H9 (cell line): ENCODE measurements at regions not wholly inside any gene's neighbourhood (a gene's known extent, or its start where the extent isn't known, plus 50 kb on each side); places are given as distances from the start of the nearest gene placed in this dataset.

ENCODE experiments used
- DNase-seq: peaks from one replicate; pipeline ENCODE4 v3.0.0-alpha.2; 2017
- H2AFZ ChIP-seq: one replicate; pipeline ENCODE4 v1.6.1; 2013; ENCODE audit warnings: mild to moderate bottlenecking, low read length, control low read depth, moderate library complexity
- H2AK5ac ChIP-seq: 2 replicates; pipeline ENCODE4 v1.6.1; 2013; ENCODE audit warnings: low read length, control low read depth, mixed read lengths; ENCODE audit not compliant: insufficient read length
- H2BK120ac ChIP-seq: one replicate; pipeline ENCODE4 v1.6.1; 2013; ENCODE audit warnings: low read depth, mild to moderate bottlenecking, low read length, control low read depth, inconsistent platforms; ENCODE audit not compliant: poor library complexity, severe bottlenecking
- H2BK12ac ChIP-seq: 2 replicates; pipeline ENCODE4 v1.6.1; 2013; ENCODE audit warnings: low read length, control low read depth, mixed read lengths, low read depth; ENCODE audit not compliant: insufficient read length
- H2BK15ac ChIP-seq: 2 replicates; pipeline ENCODE4 v1.6.1; 2013; ENCODE audit warnings: low read depth, low read length, control low read depth
- H2BK20ac ChIP-seq: one replicate; pipeline ENCODE4 v1.6.1; 2013; ENCODE audit warnings: low read depth, mild to moderate bottlenecking, low read length, control low read depth, inconsistent platforms; ENCODE audit not compliant: poor library complexity, severe bottlenecking
- H2BK5ac ChIP-seq: 2 replicates; pipeline ENCODE4 v1.6.1; 2013; ENCODE audit warnings: low read length, control low read depth, mixed read lengths; ENCODE audit not compliant: insufficient read length
- H3K14ac ChIP-seq: 2 replicates; pipeline ENCODE4 v1.6.1; 2013; ENCODE audit warnings: low read length, control low read depth; ENCODE audit not compliant: insufficient read depth
- H3K18ac ChIP-seq: 2 replicates; pipeline ENCODE4 v1.6.1; 2013; ENCODE audit warnings: low read depth, mild to moderate bottlenecking, mixed read lengths, low read length, control low read depth; ENCODE audit not compliant: insufficient read length
- H3K23ac ChIP-seq: 2 replicates; pipeline ENCODE4 v1.6.1; 2013; ENCODE audit warnings: low read length, control low read depth, mixed read lengths, low read depth; ENCODE audit not compliant: insufficient read length
- H3K23me2 ChIP-seq: 2 replicates; pipeline ENCODE4 v1.6.1; 2013; ENCODE audit warnings: low read depth, mild to moderate bottlenecking, mixed read lengths, low read length, control low read depth; ENCODE audit not compliant: insufficient read length, poor library complexity, severe bottlenecking
- H3K27ac ChIP-seq: 2 replicates; pipeline ENCODE4 v1.5.1; 2013; ENCODE audit warnings: low read length, control low read depth, mixed read lengths, low read depth; ENCODE audit not compliant: insufficient read length
- H3K27me3 ChIP-seq: 2 replicates; pipeline ENCODE4 v1.6.1; 2013; ENCODE audit warnings: low read length, control low read depth, inconsistent platforms; ENCODE audit not compliant: insufficient read depth
- H3K4ac ChIP-seq: 2 replicates; pipeline ENCODE4 v1.6.1; 2013; ENCODE audit warnings: low read depth, mild to moderate bottlenecking, control low read depth, inconsistent platforms, low read length, moderate library complexity
- H3K4me1 ChIP-seq: 2 replicates; pipeline ENCODE4 v1.6.1; 2013; ENCODE audit warnings: low read length, control low read depth, inconsistent platforms; ENCODE audit not compliant: insufficient read depth
- H3K4me2 ChIP-seq: 2 replicates; pipeline ENCODE4 v1.6.1; 2013; ENCODE audit warnings: low read length, control low read depth, mixed read lengths; ENCODE audit not compliant: insufficient read length, insufficient read depth
- H3K56ac ChIP-seq: 2 replicates; pipeline ENCODE4 v1.6.1; 2013; ENCODE audit warnings: low read depth, mild to moderate bottlenecking, mixed read lengths, low read length, control low read depth; ENCODE audit not compliant: insufficient read length
- H3K79me1 ChIP-seq: 2 replicates; pipeline ENCODE4 v1.6.1; 2013; ENCODE audit warnings: low read depth, mild to moderate bottlenecking, moderate library complexity, low read length, control low read depth, inconsistent platforms; ENCODE audit not compliant: insufficient read depth, poor library complexity, severe bottlenecking
- H3K79me2 ChIP-seq: 2 replicates; pipeline ENCODE4 v1.6.1; 2013; ENCODE audit warnings: low read length, control low read depth, inconsistent platforms; ENCODE audit not compliant: insufficient read depth
- H3K9ac ChIP-seq: 2 replicates; pipeline ENCODE4 v1.6.1; 2013; ENCODE audit warnings: low read length, control low read depth, mixed read lengths; ENCODE audit not compliant: insufficient read length; ENCODE audit errors: extremely low read depth
- H3K9me3 ChIP-seq: one replicate; pipeline ENCODE4 v1.6.1; 2013; ENCODE audit warnings: low read depth, low read length, inconsistent platforms; ENCODE audit not compliant: control insufficient read depth
- H3T11ph ChIP-seq: one replicate; pipeline ENCODE4 v1.6.1; 2013; ENCODE audit warnings: mild to moderate bottlenecking, low read length, control low read depth, inconsistent platforms
- H4K20me1 ChIP-seq: one replicate; pipeline ENCODE4 v1.6.1; 2013; ENCODE audit not compliant: control insufficient read depth, insufficient read length, insufficient read depth
- H4K5ac ChIP-seq: 2 replicates; pipeline ENCODE4 v1.6.1; 2013; ENCODE audit warnings: low read depth, mild to moderate bottlenecking, mixed read lengths, low read length, control low read depth; ENCODE audit not compliant: insufficient read length
- H4K8ac ChIP-seq: replicated peaks from 2 replicates; pipeline ENCODE4 v1.6.1; 2013; ENCODE audit warnings: low read length, control low read depth, mixed read lengths, low read depth; ENCODE audit not compliant: insufficient read length
- H4K91ac ChIP-seq: 2 replicates; pipeline ENCODE4 v1.6.1; 2013; ENCODE audit warnings: low read depth, mild to moderate bottlenecking, moderate library complexity, mixed read lengths, low read length, control low read depth; ENCODE audit not compliant: insufficient read length
- H3K27ac Mint-ChIP-seq, 3 experiments: 2 replicates in 2 of 3; 3 replicates in 1 of 3; pipeline ENCODE4 v1.8.0; 2020 to 2021; ENCODE audit warnings: mixed read lengths in 3 of 3, mild to moderate bottlenecking in 1 of 3, moderate library complexity in 1 of 3
- H3K27me3 Mint-ChIP-seq: 2 replicates; pipeline ENCODE4 v1.8.0; 2021; ENCODE audit warnings: low read depth, mild to moderate bottlenecking, moderate library complexity, mixed read lengths
- H3K36me3 Mint-ChIP-seq, 3 experiments: 2 replicates in 2 of 3; 3 replicates in 1 of 3; pipeline ENCODE4 v1.8.0; 2020 to 2021; ENCODE audit warnings: low read depth in 3 of 3, mixed read lengths in 3 of 3; ENCODE audit not compliant: insufficient read depth in 1 of 3
- H3K4me1 Mint-ChIP-seq, 2 experiments: 2 replicates each; pipeline ENCODE4 v1.8.0; 2020; ENCODE audit warnings: mixed read lengths in 2 of 2
- H3K4me3 Mint-ChIP-seq, 2 experiments: 2 replicates in 1 of 2; 3 replicates in 1 of 2; pipeline ENCODE4 v1.8.0; 2020 to 2021; ENCODE audit warnings: mild to moderate bottlenecking in 2 of 2, mixed read lengths in 2 of 2, moderate library complexity in 1 of 2
- H3K9me3 Mint-ChIP-seq, 2 experiments: 2 replicates in 1 of 2; 3 replicates in 1 of 2; pipeline ENCODE4 v1.8.0; 2020; ENCODE audit warnings: mild to moderate bottlenecking in 2 of 2, mixed read lengths in 2 of 2, moderate library complexity in 1 of 2
- WGBS: extraction: QIAGEN DNeasy Blood & Tissue Kit; methylation state at CpG from one replicate; pipeline ENCODE4 v1.1.7; 2013; ENCODE audit warnings: missing lambda C conversion rate, low lambda C conversion rate, mixed read lengths; ENCODE audit not compliant: insufficient read length; ENCODE audit errors: extremely low coverage; 5-methylcytosine and 5-hydroxymethylcytosine counted together
- TF ChIP-seq, protein P1 (sequence below): fragments of 200-600 bp; sonication (generic); conservative IDR thresholded peaks from 3 replicates; pipeline ENCODE4 v1.8.0; 2021; ENCODE audit warnings: antibody characterized with exemption, mild to moderate bottlenecking

DNA sequence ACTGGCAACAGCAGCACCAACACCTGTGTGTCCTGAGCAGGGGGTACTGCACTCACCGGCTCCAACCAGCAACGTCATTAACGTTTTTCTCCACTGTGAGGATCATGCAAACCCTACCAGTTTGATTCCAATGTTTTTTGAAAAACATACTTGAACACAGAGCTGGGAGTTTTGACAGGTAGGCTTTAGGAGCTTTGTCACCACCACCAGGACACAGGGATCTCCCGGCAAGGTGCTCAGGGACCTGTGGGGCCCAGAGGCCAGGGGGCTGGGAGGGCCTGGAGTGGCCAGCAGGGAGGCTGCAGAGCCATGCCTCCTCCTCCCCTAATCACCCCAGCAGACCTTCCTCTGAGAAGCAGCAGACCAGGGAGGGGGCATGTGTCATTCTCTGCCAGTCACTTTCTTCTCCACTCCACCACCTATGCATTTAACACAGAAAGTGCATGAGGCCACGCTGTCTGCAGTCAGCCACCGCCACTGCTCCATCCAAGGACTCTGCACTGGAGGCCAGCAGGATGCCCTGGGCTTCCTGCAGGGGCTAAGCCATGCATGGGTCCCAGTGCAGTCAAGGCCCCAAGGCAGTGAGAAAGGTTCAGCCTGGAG is 768.2 kb downstream of the KCNJ18 start:
- Mint-ChIP-seq H3K27ac (no peak overlapping the region), H3K36me3 (peaks cover 17 to 44% (median 22%) of the 10 kb centered on the region in 3 experiments), H3K27me3 (peaks cover 1% of the 10 kb centered on the region), H3K4me1 (no peaks in the 10 kb centered on the region), H3K9me3 (peaks cover 93 to 98% of the 10 kb centered on the region in 2 experiments), H3K4me3 (no peak overlapping the region)
- Histone ChIP-seq H4K91ac (no peak overlapping the region), H3K4ac (no peak overlapping the region), H3K4me2 (no peak overlapping the region), H2BK20ac (no peak overlapping the region), H3K18ac (no peak overlapping the region), H2BK12ac (no peak overlapping the region), H2BK15ac (no peak overlapping the region), H3K9me3 (peaks cover 90% of the 10 kb centered on the region), H2AK5ac (no peak overlapping the region), H4K8ac (no peak overlapping the region), H3K79me1 (no peaks in the 10 kb centered on the region), H3K56ac (no peak overlapping the region), H2BK120ac (no peak overlapping the region), H3K23me2 (no peaks in the 10 kb centered on the region), H3T11ph (no peak overlapping the region), H3K9ac (no peak overlapping the region), H4K20me1 (no peaks in the 10 kb centered on the region), H4K5ac (no peak overlapping the region), H3K14ac (no peak overlapping the region), H2BK5ac (no peak overlapping the region), H2AFZ (no peak overlapping the region), H3K23ac (no peak overlapping the region), H3K27me3 (no peaks in the 10 kb centered on the region), H3K27ac (no peak overlapping the region), H3K4me1 (no peaks in the 10 kb centered on the region), H3K79me2 (no peaks in the 10 kb centered on the region)
- TF ChIP-seq, protein P1, sequence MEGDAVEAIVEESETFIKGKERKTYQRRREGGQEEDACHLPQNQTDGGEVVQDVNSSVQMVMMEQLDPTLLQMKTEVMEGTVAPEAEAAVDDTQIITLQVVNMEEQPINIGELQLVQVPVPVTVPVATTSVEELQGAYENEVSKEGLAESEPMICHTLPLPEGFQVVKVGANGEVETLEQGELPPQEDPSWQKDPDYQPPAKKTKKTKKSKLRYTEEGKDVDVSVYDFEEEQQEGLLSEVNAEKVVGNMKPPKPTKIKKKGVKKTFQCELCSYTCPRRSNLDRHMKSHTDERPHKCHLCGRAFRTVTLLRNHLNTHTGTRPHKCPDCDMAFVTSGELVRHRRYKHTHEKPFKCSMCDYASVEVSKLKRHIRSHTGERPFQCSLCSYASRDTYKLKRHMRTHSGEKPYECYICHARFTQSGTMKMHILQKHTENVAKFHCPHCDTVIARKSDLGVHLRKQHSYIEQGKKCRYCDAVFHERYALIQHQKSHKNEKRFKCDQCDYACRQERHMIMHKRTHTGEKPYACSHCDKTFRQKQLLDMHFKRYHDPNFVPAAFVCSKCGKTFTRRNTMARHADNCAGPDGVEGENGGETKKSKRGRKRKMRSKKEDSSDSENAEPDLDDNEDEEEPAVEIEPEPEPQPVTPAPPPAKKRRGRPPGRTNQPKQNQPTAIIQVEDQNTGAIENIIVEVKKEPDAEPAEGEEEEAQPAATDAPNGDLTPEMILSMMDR: no peak
- no peak for DNase-seq
- WGBS: no CpG with 5 or more reads among the region's 6 CpGs
